ENCODE measurements at regions not wholly inside any gene's neighbourhood (a gene's known extent, or its start where the extent isn't known, plus 50 kb on each side); places are given as distances from the start of the nearest gene placed in this dataset.

DNA sequence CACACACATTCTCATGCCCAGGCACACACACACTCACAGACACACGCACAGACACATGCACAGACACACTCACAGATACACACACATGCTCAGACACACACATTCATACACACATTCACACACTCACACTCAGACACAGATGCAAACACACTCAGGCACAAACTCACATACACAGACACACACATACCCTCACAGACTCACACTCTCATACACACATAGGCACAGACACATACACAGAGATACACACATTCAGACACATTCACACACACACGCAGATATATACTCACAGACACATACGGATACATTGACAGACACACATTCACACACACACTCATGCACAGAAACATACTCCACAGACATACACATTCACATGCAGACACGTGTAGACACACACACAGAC is 89.6 kb downstream of the RBFOX3 start:
- TF ChIP-seq, protein P1, sequence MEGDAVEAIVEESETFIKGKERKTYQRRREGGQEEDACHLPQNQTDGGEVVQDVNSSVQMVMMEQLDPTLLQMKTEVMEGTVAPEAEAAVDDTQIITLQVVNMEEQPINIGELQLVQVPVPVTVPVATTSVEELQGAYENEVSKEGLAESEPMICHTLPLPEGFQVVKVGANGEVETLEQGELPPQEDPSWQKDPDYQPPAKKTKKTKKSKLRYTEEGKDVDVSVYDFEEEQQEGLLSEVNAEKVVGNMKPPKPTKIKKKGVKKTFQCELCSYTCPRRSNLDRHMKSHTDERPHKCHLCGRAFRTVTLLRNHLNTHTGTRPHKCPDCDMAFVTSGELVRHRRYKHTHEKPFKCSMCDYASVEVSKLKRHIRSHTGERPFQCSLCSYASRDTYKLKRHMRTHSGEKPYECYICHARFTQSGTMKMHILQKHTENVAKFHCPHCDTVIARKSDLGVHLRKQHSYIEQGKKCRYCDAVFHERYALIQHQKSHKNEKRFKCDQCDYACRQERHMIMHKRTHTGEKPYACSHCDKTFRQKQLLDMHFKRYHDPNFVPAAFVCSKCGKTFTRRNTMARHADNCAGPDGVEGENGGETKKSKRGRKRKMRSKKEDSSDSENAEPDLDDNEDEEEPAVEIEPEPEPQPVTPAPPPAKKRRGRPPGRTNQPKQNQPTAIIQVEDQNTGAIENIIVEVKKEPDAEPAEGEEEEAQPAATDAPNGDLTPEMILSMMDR (IDR thresholded peaks at IDR 0.05), result no peak

DNA sequence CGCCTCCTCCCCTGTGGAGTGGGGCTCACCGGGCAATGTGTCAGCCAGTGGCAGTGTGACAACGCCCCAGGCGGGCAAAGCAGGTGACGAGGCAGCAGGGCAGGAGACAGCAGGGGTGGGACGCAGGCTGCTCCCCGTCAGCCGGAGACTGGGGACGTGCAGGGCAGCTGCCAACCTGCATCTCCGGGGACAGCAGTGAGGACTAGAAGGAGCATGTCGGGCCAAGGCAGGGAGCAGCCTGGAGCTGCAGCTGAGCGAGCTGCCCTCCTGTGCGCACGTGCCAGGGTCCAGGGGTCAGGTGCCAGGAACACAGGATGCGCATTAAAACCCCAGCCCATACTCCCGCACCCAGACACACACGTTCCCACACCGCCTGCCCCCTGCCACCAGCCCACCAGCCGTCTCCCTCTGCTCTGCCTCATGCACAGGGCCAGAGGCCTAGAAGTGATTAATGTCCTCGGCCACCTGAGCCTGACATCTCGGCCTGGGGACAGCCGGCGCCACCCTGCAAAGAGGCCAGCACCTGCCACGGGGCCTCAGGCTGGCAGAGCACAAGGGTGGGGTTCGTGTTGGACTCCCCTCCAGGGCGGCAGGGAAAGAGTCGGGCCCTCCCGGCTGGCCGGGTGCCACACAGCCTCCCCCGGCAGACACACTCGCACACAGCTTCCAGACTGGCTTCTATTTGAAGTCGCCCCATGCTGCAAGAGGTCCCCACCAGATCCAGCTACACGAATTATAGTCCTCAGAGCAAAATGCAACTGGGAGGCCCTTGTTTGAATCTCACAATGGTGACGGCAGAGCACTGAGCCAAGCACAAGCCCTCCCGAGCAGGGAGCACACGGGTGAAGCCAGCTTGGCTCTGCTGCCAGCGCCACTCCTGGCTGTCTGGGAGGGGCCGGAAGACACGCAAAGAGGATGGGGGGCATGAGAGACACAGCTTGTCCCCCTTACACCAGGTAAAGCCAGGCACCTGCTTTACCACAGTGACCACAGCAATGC is 90.4 kb downstream of the RBFOX3 start:
- TF ChIP-seq, protein P1 (IDR thresholded peaks at IDR 0.05), result no peak

DNA sequence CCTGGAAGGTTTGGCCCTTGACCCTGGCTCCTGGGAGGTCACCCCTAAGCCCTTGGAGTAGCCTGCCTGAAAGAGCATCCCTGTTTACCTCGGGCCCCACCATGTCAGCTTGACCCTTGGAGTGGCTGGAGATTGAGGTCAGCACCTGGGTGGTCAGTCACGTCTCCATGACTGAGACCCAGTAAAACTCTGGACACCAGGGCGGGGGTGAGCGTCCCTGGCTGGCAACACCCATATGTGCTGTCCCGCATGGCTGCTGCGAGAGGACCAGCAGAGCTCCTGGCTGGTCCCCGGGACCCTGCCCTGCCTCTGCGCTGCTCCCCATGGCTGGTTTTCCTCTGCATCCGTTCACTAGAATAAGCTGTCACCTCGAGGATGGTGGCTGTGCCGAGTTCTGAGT is 91.2 kb downstream of the RBFOX3 start:
- TF ChIP-seq, protein P1 (IDR thresholded peaks at IDR 0.05), result no peak

DNA sequence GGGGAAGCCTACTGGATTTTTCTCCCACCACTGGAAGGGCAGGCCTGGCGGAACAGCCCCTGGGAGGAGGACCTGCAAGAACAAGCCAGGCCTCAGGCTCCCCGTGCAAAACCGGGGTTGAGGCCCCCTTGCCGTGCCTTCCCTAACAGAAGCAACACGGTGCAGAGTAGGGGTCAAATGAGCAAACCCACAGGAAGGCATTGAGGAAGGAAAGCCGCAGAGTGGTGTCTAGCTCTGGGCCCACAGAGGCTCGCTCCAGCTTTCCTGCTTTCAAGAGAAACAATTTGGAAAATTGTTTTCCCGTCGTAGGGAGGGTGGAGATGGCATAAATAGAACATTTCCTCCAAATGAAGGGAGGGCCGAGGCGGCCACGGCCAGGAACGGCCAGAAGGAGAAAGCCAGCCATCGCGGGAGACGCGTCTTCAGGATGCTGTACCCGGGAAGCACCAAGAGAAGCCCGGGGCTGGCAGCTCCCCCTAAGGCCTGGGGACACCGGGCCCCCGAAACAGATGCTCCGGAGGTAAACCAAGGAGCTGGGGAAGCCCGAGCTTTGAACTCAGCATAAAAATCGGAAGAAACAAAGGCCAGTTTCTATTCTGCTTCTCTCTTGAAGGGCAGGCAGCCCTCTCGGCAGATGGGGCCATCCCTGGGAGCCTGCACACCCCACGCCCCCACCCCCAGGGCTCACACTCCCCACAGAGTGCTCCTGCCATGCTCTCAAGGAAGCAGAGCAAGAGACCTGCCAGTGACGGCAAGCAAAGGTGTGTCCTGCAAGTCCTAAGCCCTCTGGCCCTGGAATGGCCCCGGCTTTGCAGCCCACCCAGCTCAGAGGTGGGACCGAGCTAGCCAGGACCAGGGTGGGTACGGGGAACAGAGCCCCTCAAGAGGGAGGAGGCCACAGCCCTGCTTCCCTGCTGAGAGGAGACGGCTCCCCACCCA is 92.0 kb downstream of the RBFOX3 start:
- TF ChIP-seq, protein P1 (IDR thresholded peaks at IDR 0.05), result no peak

DNA sequence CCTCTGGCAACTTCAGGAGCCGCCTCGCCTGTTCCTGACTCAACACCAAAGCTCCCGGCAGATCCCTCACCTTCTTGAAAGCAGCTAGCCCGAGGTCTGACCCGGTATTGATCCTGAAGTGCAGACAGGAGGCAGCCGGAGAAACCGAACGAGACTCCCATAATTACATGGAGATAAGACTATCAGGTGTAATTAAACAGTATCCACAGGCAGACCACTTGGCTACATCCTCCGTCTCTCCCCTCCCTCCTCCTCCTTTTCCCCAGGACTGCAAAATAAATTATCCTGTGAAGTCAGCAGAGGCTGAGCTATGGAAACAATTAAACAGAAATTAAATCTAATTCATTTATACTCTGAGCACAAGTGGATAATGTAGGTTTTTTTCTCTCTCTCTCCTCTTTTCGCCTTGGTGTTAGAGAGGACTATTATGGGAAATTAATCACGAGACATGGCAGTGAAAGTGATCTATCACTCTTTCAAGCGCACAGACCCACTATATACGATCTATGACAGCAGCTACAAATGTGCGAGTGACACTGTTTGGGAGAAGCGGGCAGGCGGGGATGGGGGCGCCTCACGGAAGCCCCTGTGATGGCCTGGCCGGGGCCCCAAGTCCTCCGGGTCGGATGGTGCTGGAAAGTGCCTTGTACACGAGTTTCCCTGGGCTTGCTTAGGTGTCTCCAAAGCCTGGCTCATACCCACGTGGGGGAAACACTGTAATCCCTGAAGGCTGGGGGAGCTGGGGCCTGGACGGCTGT is 92.8 kb downstream of the RBFOX3 start:
- TF ChIP-seq, protein P1 (IDR thresholded peaks at IDR 0.05), result no peak

DNA sequence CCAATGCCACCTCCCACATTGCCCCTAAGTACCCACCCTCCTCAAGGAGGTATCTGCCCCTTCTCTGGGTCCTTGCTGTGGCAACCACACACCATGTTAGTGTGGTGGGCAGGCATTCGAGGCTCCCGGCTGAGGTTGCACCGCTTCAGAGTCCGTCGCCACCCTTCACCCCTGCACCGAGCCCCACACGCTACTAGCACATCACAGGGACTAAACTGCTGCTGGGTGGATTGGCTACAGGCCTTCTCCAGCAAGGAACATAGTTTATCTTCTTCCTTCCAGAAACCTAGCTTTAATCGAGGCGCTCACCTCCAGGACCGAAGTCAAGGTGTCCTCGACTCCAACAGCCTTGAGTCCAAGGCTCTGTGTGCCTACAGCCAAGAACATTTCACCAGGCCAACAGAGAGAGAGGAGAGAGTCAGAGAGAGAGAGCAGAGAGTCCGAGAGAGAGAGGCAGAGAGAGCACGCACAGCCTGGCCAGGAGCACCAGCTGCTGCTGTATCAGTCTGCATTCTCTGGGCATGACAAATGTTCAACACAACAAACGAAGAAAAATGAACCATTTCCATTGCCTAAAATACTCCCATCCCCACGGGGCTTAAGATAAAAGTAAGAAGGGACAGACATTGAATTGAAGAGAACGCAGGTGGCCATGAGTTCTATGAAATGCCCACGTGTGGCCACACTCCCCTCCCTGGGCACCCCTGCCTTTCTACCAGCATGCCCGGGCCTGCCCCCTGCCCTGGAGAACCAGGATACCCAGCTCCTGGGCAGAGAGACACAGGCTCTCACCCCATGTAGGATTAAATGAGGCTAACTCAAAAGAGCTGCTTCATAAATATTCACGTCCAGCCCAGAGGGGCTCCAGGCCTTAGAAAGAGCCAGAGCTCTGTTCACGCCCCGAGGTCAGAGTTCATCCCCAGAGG is 94.9 kb downstream of the RBFOX3 start:
- TF ChIP-seq, protein P1 (IDR thresholded peaks at IDR 0.05), result no peak

Data from LNCAP (cell line).